Fibroblast of the aortic adventitia (primary cell): ENCODE measurements at regions not wholly inside any gene's neighbourhood (a gene's known extent, or its start where the extent isn't known, plus 50 kb on each side); places are given as distances from the start of the nearest gene placed in this dataset.

ENCODE experiments used
- DNase-seq: peaks from one replicate; pipeline ENCODE4 v3.0.0-alpha.2; 2010; ENCODE audit warnings: low read depth
- H3K4me3 ChIP-seq: 2 replicates; pipeline ENCODE4 v1.5.1; 2011; ENCODE audit warnings: low read depth, mild to moderate bottlenecking, control low read depth, low read length, moderate library complexity
- TF ChIP-seq, protein P1 (sequence below): IDR thresholded peaks from 2 replicates; pipeline ENCODE4 v1.5.1; 2011; ENCODE audit warnings: mild to moderate bottlenecking, low read length, control low read depth, inconsistent platforms; ENCODE audit not compliant: insufficient read depth

DNA sequence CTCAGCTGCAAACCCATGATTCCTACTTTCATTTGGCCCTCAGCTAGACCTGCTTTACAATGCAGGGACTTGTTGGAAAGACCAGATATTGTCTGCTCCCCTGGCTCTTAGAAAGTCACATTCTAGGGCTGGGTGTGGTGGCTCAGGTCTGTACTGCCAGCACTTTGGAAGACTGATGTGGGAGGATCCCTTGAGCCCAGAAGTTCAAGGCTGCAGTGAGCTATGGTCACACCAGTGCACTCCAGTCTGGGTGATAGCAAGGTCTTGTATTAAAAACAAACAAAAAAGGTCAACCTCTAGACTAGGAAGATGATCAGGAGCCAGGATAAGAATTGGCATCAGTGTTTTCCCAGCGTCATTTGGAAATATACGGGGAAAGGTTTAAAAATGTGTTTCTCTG lies 145.8 kb downstream of the PALM2AKAP2 start:
- TF ChIP-seq, protein P1, sequence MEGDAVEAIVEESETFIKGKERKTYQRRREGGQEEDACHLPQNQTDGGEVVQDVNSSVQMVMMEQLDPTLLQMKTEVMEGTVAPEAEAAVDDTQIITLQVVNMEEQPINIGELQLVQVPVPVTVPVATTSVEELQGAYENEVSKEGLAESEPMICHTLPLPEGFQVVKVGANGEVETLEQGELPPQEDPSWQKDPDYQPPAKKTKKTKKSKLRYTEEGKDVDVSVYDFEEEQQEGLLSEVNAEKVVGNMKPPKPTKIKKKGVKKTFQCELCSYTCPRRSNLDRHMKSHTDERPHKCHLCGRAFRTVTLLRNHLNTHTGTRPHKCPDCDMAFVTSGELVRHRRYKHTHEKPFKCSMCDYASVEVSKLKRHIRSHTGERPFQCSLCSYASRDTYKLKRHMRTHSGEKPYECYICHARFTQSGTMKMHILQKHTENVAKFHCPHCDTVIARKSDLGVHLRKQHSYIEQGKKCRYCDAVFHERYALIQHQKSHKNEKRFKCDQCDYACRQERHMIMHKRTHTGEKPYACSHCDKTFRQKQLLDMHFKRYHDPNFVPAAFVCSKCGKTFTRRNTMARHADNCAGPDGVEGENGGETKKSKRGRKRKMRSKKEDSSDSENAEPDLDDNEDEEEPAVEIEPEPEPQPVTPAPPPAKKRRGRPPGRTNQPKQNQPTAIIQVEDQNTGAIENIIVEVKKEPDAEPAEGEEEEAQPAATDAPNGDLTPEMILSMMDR: no peak
- DNase-seq: no peak
- H3K4me3 ChIP-seq: no peak overlapping the region

DNA sequence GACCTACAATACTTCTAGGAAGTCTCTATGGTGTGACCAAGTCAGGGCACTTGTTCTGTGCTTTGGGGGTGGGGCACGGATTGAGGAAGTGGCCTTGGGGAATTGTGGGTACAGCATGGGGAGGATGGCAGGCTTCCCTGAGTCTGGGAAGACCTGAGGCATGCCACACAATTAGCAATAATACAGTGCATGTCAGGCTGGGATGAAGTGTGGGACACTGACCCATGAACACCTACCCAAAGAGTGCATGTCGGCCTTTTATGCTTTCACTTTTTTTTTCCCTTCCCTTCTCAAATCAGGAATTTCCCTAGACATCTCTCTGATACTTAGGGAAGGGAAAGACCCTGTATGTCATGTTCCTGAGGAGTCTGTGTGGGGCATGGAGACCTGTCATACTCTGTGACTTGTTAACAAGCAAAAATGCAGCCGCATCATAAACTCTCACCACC lies 146.4 kb downstream of the PALM2AKAP2 start:
- TF ChIP-seq, protein P1: no peak
- H3K4me3 ChIP-seq: no peak overlapping the region
- no peak for DNase-seq

DNA sequence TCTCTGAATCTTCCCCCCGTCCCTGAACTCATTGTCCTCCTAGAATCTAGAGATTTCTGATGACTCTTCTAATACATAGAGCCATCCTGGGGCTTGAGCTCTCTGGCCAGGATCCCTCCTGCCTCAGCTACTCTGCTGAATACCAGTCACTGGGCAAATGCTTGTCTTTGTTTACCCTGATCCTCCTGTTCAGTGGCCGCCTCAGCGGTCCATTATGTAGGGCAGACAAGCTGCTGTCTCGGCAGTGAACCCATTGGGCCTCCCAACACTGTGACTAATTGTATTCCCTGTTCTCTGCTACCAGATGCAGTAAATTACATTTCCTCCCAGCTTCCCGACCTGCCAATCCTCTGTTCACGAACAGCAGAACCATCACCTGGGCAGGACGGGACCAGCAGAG lies 151.6 kb downstream of the PALM2AKAP2 start:
- TF ChIP-seq, protein P1: no peak
- no peak for DNase-seq
- H3K4me3 ChIP-seq: no peak overlapping the region

DNA sequence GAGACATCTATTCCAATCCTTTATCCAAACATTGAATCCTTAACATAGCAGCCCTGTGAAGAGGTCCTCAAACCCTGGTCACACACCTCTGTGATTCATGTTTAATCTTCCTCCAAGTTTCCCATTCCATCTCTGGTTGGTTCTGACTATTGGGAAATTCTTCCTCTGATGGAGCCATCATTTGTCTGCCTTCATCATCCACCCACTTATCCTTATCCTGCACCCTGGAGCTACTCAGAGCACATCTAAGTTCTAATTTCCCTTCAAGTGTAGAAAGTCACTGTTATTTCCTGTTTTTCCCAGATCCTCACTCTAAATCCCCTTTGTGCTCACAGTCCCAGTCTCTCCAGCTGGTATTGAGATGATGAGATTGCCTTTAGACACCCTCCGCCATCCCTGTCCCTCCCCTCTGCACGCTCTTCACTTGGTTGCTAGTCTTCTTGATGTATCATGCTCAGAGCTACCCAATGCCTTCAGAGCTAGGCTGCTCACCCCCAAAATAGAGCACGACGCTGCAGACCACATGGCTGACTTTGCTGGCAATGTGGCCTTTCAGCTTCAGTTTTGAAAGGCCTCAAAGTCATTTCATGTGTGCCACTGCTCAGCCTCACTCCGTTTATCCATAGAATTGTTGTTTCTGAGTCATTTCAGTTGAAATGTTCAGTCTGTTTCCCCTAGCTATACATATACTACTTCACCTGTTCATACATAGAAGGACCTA lies 154.3 kb downstream of the PALM2AKAP2 start:
- DNase-seq: no peak
- TF ChIP-seq, protein P1: no peak
- no peak overlapping the region for H3K4me3 ChIP-seq

DNA sequence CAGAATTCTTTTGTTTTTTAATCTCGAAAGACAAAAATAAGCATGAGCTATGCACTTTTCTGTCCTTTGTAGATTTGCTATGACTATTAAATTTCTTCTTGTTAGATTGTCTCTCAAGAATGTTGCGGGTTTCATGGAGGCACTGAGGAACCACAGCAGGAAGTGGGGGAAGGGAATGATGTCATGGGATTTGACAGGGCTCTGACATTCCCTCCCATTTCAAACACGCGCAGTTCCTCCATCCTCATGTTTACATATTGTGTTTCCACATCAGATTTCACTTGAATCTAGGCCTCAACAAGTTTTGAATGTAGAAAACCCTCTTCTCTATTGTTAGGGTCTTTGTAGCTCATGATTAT lies 154.8 kb downstream of the PALM2AKAP2 start:
- no peak for DNase-seq
- TF ChIP-seq, protein P1: no peak
- no peak overlapping the region for H3K4me3 ChIP-seq

DNA sequence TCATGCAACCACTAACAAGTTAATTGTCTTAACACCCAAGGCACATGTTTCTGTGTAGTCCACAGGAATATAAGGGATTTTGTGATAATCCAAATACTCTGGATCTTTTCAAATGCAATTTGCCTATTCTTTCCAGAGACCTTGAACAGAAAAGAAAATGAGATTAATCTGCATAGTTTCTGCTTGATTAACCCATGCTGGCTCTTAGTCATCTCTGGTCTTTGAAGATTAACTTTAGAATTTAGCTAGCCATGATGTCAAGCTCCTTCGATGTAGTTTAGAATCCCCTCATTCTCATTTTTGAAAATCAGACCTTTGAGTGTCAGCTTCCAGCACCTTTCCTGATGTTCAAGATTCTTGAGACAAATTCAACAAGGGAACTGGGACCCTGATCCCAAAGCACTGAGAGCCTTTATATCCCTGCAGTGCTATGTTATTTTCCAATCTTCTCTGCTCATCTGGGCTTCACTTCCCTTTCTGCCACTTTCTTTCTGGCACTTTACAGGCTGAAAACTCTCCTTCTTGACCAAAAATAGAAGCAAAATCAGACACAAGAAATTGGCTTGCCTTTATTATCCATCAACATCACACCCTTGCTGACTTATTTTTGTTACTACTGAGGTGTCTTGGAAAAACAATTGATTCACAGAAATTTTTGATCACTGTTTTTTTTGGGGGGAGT lies 155.5 kb downstream of the PALM2AKAP2 start:
- TF ChIP-seq, protein P1: no peak
- DNase-seq: no peak

More for the DNA sequence above, 155.5 kb downstream of the PALM2AKAP2 start:
- H3K4me3 ChIP-seq: no peak overlapping the region
